ENCODE measurements at regions not wholly inside any gene's neighbourhood (a gene's known extent, or its start where the extent isn't known, plus 50 kb on each side); places are given as distances from the start of the nearest gene placed in this dataset.

GRCh38 chr4:189804894-189805293, 135.8 kb upstream of the FRG1 start:
- BruUV-seq (replicated peaks) = no TSS peak
- H2AK9ac ChIP-seq (replicated peaks; ENCODE audit: low read depth, low read length, poor library complexity) = no peak overlapping the region
- TF ChIP-seq SMC3 (IDR thresholded peaks at IDR 0.05; ENCODE audit: low read depth, low read length) = no peak
- no peak for TF ChIP-seq MAZ (IDR thresholded peaks at IDR 0.05; ENCODE audit: borderline replicate concordance, low read depth, low read length)
- no peak for TF ChIP-seq RAD21 (IDR thresholded peaks at IDR 0.05; ENCODE audit: low read length)
- no peak for TF ChIP-seq POLR2A (IDR thresholded peaks at IDR 0.05; ENCODE audit: low read depth, low read length)
- TF ChIP-seq CEBPB (IDR thresholded peaks at IDR 0.05; ENCODE audit: low read depth, low read length) = no peak
- no peak for TF ChIP-seq CHD1 (IDR thresholded peaks at IDR 0.05; ENCODE audit: low read depth, low read length)
- no peak for TF ChIP-seq RCOR1 (IDR thresholded peaks at IDR 0.05; ENCODE audit: insufficient replicate concordance, low read length)
- TF ChIP-seq BHLHE40 (IDR thresholded peaks at IDR 0.05; ENCODE audit: low read depth, low read length) = no peak
- no peak for TF ChIP-seq MXI1 (IDR thresholded peaks at IDR 0.05; ENCODE audit: borderline replicate concordance, low read depth, low read length)
- H2AFZ ChIP-seq (replicated peaks; ENCODE audit: low read length, poor library complexity) = no peak overlapping the region
- no peak overlapping the region for H3K14ac ChIP-seq (replicated peaks; ENCODE audit: low read depth, low read length)
- POLR2A ChIA-PET (ENCODE audit: unreplicated experiment) = no interaction called here
- no peak overlapping the region for H3K9ac ChIP-seq (ENCODE audit: low read depth, low read length)
- H3K4me3 ChIP-seq (ENCODE audit: insufficient read depth, low read depth, low read length) = no peak overlapping the region
- DNase-seq (no peak), ATAC-seq (ENCODE audit: low read depth) (no peak)
- no peaks in the 10 kb centered on the region for H3K27me3 ChIP-seq (ENCODE audit: control insufficient read depth, insufficient read depth, low read length)
- no peak overlapping the region for H3K56ac ChIP-seq (ENCODE audit: extremely low read depth, insufficient read depth, low read length)
- H3K9me1 ChIP-seq (ENCODE audit: insufficient read depth, low read length) = no peaks in the 10 kb centered on the region
- no CpG with 5 or more reads among the region's 5 CpGs for WGBS, 2 experiments (ENCODE audit: extremely low coverage in 2 of 2, insufficient read length in 1 of 2)
- no peak overlapping the region for H2BK20ac ChIP-seq (ENCODE audit: low read depth, low read length)
- no peak overlapping the region for H3K23ac ChIP-seq (ENCODE audit: low read depth, low read length)
- H4K20me1 ChIP-seq (ENCODE audit: insufficient read depth, low read length) = no peaks in the 10 kb centered on the region
- no peak overlapping the region for H4K91ac ChIP-seq (ENCODE audit: insufficient read depth, low read depth, low read length)
- dilution Hi-C loops (cut with HindIII; ENCODE audit: low sequenced_read_pairs, unreplicated experiment) = no loop called here
- no peak overlapping the region for H3K27ac ChIP-seq (ENCODE audit: insufficient read depth, low read length)
- in situ Hi-C loops (cut with MboI; ENCODE audit: low sequenced_read_pairs) = no loop called here
- no peak overlapping the region for H2AK5ac ChIP-seq (ENCODE audit: low read depth, low read length)
- no peak overlapping the region for H3K18ac ChIP-seq (ENCODE audit: low read depth, low read length)
- peaks cover 20% of the 10 kb centered on the region; the same call in 1 of the 2 replicates for H3K9me3 ChIP-seq (ENCODE audit: control insufficient read depth, insufficient read depth, low read length)
- no peak overlapping the region for H4K5ac ChIP-seq (ENCODE audit: low read depth, low read length)
- H2BK15ac ChIP-seq (ENCODE audit: low read depth, low read length) = no peak overlapping the region
- CTCF ChIA-PET = no interaction called here
- no peaks in the 10 kb centered on the region for H3K79me1 ChIP-seq (ENCODE audit: low read depth in 1 of 2, low read length in 2 of 2)
- no peaks in the 10 kb centered on the region for H3K36me3 ChIP-seq (ENCODE audit: control insufficient read depth, insufficient read depth, low read length)
- H4K8ac ChIP-seq (ENCODE audit: low read depth in 2 of 2, low read length in 2 of 2) = no peak overlapping the region
- H3K4me1 ChIP-seq (ENCODE audit: control insufficient read depth, insufficient read depth, low read length) = no peaks in the 10 kb centered on the region
- intact Hi-C loops (cut with micrococcal nuclease) = no loop called here
- no peak overlapping the region for H2BK120ac ChIP-seq (ENCODE audit: low read depth, low read length)
- no peak overlapping the region for H3K4me2 ChIP-seq (ENCODE audit: low read depth, low read length)
- no peak overlapping the region for H3K4ac ChIP-seq (ENCODE audit: low read depth, low read length)
- H2BK5ac ChIP-seq (ENCODE audit: low read depth, low read length, poor library complexity, severe bottlenecking) = no peak overlapping the region

All from IMR-90 (cell line).